ENCODE measurements at regions not wholly inside any gene's neighbourhood (a gene's known extent, or its start where the extent isn't known, plus 50 kb on each side); places are given as distances from the start of the nearest gene placed in this dataset.

- DNase-seq (ENCODE audit: low read depth): no peak
- TF ChIP-seq POLR2A (IDR thresholded peaks at IDR 0.05; ENCODE audit: extremely low read depth, insufficient read length) (no peak), MYC (IDR thresholded peaks at IDR 0.05; ENCODE audit: low read depth, low read length) (no peak), MAX (IDR thresholded peaks at IDR 0.05; ENCODE audit: low read depth, low read length) (no peak)
- TF ChIP-seq, protein P1, sequence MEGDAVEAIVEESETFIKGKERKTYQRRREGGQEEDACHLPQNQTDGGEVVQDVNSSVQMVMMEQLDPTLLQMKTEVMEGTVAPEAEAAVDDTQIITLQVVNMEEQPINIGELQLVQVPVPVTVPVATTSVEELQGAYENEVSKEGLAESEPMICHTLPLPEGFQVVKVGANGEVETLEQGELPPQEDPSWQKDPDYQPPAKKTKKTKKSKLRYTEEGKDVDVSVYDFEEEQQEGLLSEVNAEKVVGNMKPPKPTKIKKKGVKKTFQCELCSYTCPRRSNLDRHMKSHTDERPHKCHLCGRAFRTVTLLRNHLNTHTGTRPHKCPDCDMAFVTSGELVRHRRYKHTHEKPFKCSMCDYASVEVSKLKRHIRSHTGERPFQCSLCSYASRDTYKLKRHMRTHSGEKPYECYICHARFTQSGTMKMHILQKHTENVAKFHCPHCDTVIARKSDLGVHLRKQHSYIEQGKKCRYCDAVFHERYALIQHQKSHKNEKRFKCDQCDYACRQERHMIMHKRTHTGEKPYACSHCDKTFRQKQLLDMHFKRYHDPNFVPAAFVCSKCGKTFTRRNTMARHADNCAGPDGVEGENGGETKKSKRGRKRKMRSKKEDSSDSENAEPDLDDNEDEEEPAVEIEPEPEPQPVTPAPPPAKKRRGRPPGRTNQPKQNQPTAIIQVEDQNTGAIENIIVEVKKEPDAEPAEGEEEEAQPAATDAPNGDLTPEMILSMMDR (IDR thresholded peaks at IDR 0.05; ENCODE audit: low read depth, low read length): no peak
- H3K4me3 ChIP-seq (ENCODE audit: low read depth, low read length): no peak overlapping the region
Measured at GRCh38 chr21:27569831-27570230, 602.9 kb upstream of the ADAMTS5 start.

DNA sequence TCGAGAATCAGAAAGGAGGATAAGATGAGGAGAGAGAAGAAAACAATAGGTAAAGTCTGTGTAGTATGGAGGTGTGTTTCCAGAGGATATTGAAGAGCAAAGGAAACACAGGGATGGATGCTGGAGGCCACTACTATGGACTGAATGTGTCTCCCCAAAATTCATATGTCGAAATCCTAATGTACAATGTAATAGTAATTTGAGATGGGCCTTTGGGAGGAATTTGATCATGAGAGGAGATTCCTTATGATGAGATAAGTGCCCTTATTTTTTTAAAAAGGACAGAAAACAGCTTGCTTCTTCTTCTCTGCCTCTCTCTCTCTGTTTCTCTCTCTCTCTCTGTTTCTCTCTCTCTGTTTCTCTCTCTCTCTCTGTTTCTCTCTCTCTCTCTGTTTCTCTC, 602.2 kb upstream of the ADAMTS5 start:
- TF ChIP-seq, protein P1 (IDR thresholded peaks at IDR 0.05; ENCODE audit: low read depth, low read length): no peak
- no peak for TF ChIP-seq POLR2A (IDR thresholded peaks at IDR 0.05; ENCODE audit: extremely low read depth, insufficient read length)
- no peak for TF ChIP-seq MAX (IDR thresholded peaks at IDR 0.05; ENCODE audit: low read depth, low read length)
- no peak for TF ChIP-seq MYC (IDR thresholded peaks at IDR 0.05; ENCODE audit: low read depth, low read length)
- no peak for DNase-seq (ENCODE audit: low read depth)

DNA sequence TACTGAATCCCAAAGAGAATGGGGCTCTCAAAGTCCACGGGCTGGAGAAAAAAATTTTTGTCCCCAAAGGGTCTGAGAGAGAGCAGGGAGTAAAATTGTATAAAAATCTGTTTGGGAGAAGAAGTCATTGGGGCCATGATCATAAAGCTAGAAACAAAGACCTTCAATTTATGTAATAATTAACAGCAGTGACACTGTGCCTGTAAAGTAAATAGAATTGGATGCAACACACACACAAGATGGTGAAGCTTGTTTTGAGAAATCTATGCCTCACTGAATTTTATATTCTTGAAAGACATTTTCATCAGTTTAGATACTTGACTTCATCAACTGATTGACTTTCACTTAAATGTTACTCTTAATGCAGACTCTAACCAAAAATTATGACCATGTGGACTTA, 600.5 kb upstream of the ADAMTS5 start:
- DNase-seq (ENCODE audit: low read depth): no peak
- H3K4me3 ChIP-seq (ENCODE audit: low read depth, low read length): no peak overlapping the region
- TF ChIP-seq MYC (IDR thresholded peaks at IDR 0.05; ENCODE audit: low read depth, low read length) (no peak), POLR2A (IDR thresholded peaks at IDR 0.05; ENCODE audit: extremely low read depth, insufficient read length) (no peak), MAX (IDR thresholded peaks at IDR 0.05; ENCODE audit: low read depth, low read length) (no peak)
- TF ChIP-seq, protein P1 (IDR thresholded peaks at IDR 0.05; ENCODE audit: low read depth, low read length): no peak

More for the DNA sequence above, 602.2 kb upstream of the ADAMTS5 start:
- no peak overlapping the region for H3K4me3 ChIP-seq (ENCODE audit: low read depth, low read length)

- TF ChIP-seq, protein P1 (IDR thresholded peaks at IDR 0.05; ENCODE audit: low read depth, low read length): no peak
- TF ChIP-seq MAX (IDR thresholded peaks at IDR 0.05; ENCODE audit: low read depth, low read length) (no peak), POLR2A (IDR thresholded peaks at IDR 0.05; ENCODE audit: extremely low read depth, insufficient read length) (no peak), MYC (IDR thresholded peaks at IDR 0.05; ENCODE audit: low read depth, low read length) (no peak)
- DNase-seq (ENCODE audit: low read depth): no peak
- no peak overlapping the region for H3K4me3 ChIP-seq (ENCODE audit: low read depth, low read length)
Measured at GRCh38 chr21:27566521-27566920, 599.6 kb upstream of the ADAMTS5 start.

- no peak for TF ChIP-seq MYC (IDR thresholded peaks at IDR 0.05; ENCODE audit: low read depth, low read length)
- TF ChIP-seq, protein P1 (IDR thresholded peaks at IDR 0.05; ENCODE audit: low read depth, low read length): no peak
- TF ChIP-seq MAX (IDR thresholded peaks at IDR 0.05; ENCODE audit: low read depth, low read length): no peak
- no peak overlapping the region for H3K4me3 ChIP-seq (ENCODE audit: low read depth, low read length)
- DNase-seq (ENCODE audit: low read depth): no peak
Measured at GRCh38 chr21:27565364-27565763, 598.5 kb upstream of the ADAMTS5 start.

All from NB4 (cell line).